ENCODE measurements at regions not wholly inside any gene's neighbourhood (a gene's known extent, or its start where the extent isn't known, plus 50 kb on each side); places are given as distances from the start of the nearest gene placed in this dataset.

- no peaks in the 10 kb centered on the region for H3K79me1 ChIP-seq (ENCODE audit: insufficient read depth, low read depth, low read length, poor library complexity, severe bottlenecking)
- no peaks in the 10 kb centered on the region for H3K9me3 ChIP-seq (ENCODE audit: control insufficient read depth, low read depth, low read length)
- no peak for DNase-seq
- H3K27me3 ChIP-seq (ENCODE audit: insufficient read depth, low read length), result no peaks in the 10 kb centered on the region
- TF ChIP-seq, protein P1, sequence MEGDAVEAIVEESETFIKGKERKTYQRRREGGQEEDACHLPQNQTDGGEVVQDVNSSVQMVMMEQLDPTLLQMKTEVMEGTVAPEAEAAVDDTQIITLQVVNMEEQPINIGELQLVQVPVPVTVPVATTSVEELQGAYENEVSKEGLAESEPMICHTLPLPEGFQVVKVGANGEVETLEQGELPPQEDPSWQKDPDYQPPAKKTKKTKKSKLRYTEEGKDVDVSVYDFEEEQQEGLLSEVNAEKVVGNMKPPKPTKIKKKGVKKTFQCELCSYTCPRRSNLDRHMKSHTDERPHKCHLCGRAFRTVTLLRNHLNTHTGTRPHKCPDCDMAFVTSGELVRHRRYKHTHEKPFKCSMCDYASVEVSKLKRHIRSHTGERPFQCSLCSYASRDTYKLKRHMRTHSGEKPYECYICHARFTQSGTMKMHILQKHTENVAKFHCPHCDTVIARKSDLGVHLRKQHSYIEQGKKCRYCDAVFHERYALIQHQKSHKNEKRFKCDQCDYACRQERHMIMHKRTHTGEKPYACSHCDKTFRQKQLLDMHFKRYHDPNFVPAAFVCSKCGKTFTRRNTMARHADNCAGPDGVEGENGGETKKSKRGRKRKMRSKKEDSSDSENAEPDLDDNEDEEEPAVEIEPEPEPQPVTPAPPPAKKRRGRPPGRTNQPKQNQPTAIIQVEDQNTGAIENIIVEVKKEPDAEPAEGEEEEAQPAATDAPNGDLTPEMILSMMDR (conservative IDR thresholded peaks at IDR 0.05), result no peak
- H3K14ac ChIP-seq (ENCODE audit: insufficient read depth, low read length), result no peak overlapping the region
- no peak overlapping the region for H3K23ac ChIP-seq (ENCODE audit: insufficient read length, low read depth, low read length)
- no peak overlapping the region for H3K4ac ChIP-seq (ENCODE audit: low read depth, low read length)
- no peaks in the 10 kb centered on the region for H4K20me1 ChIP-seq (ENCODE audit: control insufficient read depth, insufficient read depth, insufficient read length)
- Mint-ChIP-seq H3K4me1 (no peaks in the 10 kb centered on the region; a peak in 1 of 4 replicates), H3K4me3 (no peak overlapping the region), H3K9me3 (no peaks in the 10 kb centered on the region), H3K36me3 (ENCODE audit: insufficient read depth in 1 of 3, low read depth in 3 of 3) (no peaks in the 10 kb centered on the region), H3K27ac (no peak overlapping the region), H3K27me3 (ENCODE audit: low read depth) (peaks cover 8% of the 10 kb centered on the region)
- no peak overlapping the region for H4K91ac ChIP-seq (ENCODE audit: insufficient read length, low read depth, low read length)
- no peak overlapping the region for H4K5ac ChIP-seq (ENCODE audit: insufficient read length, low read depth, low read length)
- WGBS (ENCODE audit: extremely low coverage, insufficient read length, low lambda C conversion rate), result no CpG with 5 or more reads among the region's 3 CpGs
- no peak overlapping the region for H3K4me2 ChIP-seq (ENCODE audit: insufficient read depth, insufficient read length, low read length)
- no peaks in the 10 kb centered on the region for H3K23me2 ChIP-seq (ENCODE audit: insufficient read length, low read depth, low read length, poor library complexity, severe bottlenecking)
- no peak overlapping the region for H3K9ac ChIP-seq (ENCODE audit: extremely low read depth, insufficient read length, low read length)
- no peaks in the 10 kb centered on the region for H3K79me2 ChIP-seq (ENCODE audit: insufficient read depth, low read length)
- no peak overlapping the region for H2BK120ac ChIP-seq (ENCODE audit: low read depth, low read length, poor library complexity, severe bottlenecking)
- H2AFZ ChIP-seq (ENCODE audit: low read length), result no peak overlapping the region
- H3K18ac ChIP-seq (ENCODE audit: insufficient read length, low read depth, low read length), result no peak overlapping the region
- H4K8ac ChIP-seq (replicated peaks; ENCODE audit: insufficient read length, low read depth, low read length), result no peak overlapping the region
- no peak overlapping the region for H2BK20ac ChIP-seq (ENCODE audit: low read depth, low read length, poor library complexity, severe bottlenecking)
- H3K27ac ChIP-seq (ENCODE audit: insufficient read length, low read depth, low read length), result no peak overlapping the region
- H2BK15ac ChIP-seq (ENCODE audit: low read depth, low read length), result no peak overlapping the region
- no peak overlapping the region for H3T11ph ChIP-seq (ENCODE audit: low read length)
- H2BK12ac ChIP-seq (ENCODE audit: insufficient read length, low read depth, low read length), result no peak overlapping the region
- no peak overlapping the region for H3K56ac ChIP-seq (ENCODE audit: insufficient read length, low read depth, low read length)
- no peak overlapping the region for H2AK5ac ChIP-seq (ENCODE audit: insufficient read length, low read length)
- H2BK5ac ChIP-seq (ENCODE audit: insufficient read length, low read length), result no peak overlapping the region
- H3K4me1 ChIP-seq (ENCODE audit: insufficient read depth, low read length), result no peaks in the 10 kb centered on the region
Measured at GRCh38 chr12:114608509-114608908, 75.5 kb downstream of the TBX3 start.

Measured in H9 (cell line).